Neural cell (in vitro differentiated cells): ENCODE measurements at regions not wholly inside any gene's neighbourhood (a gene's known extent, or its start where the extent isn't known, plus 50 kb on each side); places are given as distances from the start of the nearest gene placed in this dataset.

Experiments
- H2AFZ ChIP-seq: fragments of 200-600, 300-800 bp; sonication (generic), shearing (Covaris generic); 2 replicates; pipeline ENCODE4 v1.6.0; 2014; ENCODE audit warnings: low read depth, mild to moderate bottlenecking, antibody characterized with exemption, low read length, moderate library complexity
- H3F3A ChIP-seq: fragments of 200-600 bp; shearing (Covaris generic); 2 replicates; pipeline ENCODE4 v1.6.1; 2016; ENCODE audit warnings: mild to moderate bottlenecking, moderate library complexity, mixed read lengths, antibody characterized with exemption, low read length; ENCODE audit not compliant: insufficient read depth, poor library complexity, severe bottlenecking
- H3K27ac ChIP-seq: fragments of 200-600, 300-800 bp; sonication (generic), shearing (Covaris generic); 2 replicates; pipeline ENCODE4 v1.5.1; 2014; ENCODE audit warnings: mild to moderate bottlenecking, low read length, moderate library complexity
- H3K27me3 ChIP-seq: fragments of 300-800, 200-600 bp; sonication (generic), shearing (Covaris generic); 2 replicates; pipeline ENCODE4 v1.6.0; 2014; ENCODE audit warnings: mild to moderate bottlenecking, low read depth, low read length, moderate library complexity; ENCODE audit not compliant: insufficient read depth
- H3K36me3 ChIP-seq: fragments of 300-800, 200-600 bp; sonication (generic), shearing (Covaris generic); 2 replicates; pipeline ENCODE4 v1.5.1; 2014; ENCODE audit warnings: mild to moderate bottlenecking, antibody characterized with exemption, low read length, moderate library complexity; ENCODE audit not compliant: insufficient read depth
- H3K4me2 ChIP-seq: fragments of 300-800, 200-600 bp; sonication (generic), shearing (Covaris generic); 2 replicates; pipeline ENCODE4 v1.6.0; 2014; ENCODE audit warnings: mild to moderate bottlenecking, low read length
- H3K4me3 ChIP-seq: fragments of 300-800, 200-600 bp; sonication (generic), shearing (Covaris generic); 2 replicates; pipeline ENCODE4 v1.5.1; 2014; ENCODE audit warnings: mild to moderate bottlenecking, low read length, moderate library complexity
- H3K79me2 ChIP-seq: fragments of 200-600 bp; shearing (Covaris generic); replicated peaks from 2 replicates; pipeline ENCODE4 v1.6.0; 2014; ENCODE audit warnings: mild to moderate bottlenecking, low read length, moderate library complexity; ENCODE audit not compliant: insufficient read depth
- H3K9ac ChIP-seq: fragments of 300-800, 200-600 bp; sonication (generic), shearing (Covaris generic); 2 replicates; pipeline ENCODE4 v1.6.1; 2016; ENCODE audit warnings: mild to moderate bottlenecking, low read length, mixed read lengths
- H3K9me2 ChIP-seq: fragments of 200-600 bp; shearing (Covaris generic); 2 replicates; pipeline ENCODE4 v1.6.1; 2016; ENCODE audit warnings: mild to moderate bottlenecking, low read length, mixed read lengths; ENCODE audit not compliant: insufficient read depth
- H3K9me3 ChIP-seq: fragments of 200-600, 300-800 bp; sonication (generic), shearing (Covaris generic); 2 replicates; pipeline ENCODE4 v1.6.1; 2016; ENCODE audit warnings: mild to moderate bottlenecking, mixed run types, low read length, moderate library complexity, mixed read lengths
- H4K20me1 ChIP-seq: fragments of 200-600 bp; shearing (Covaris generic); 2 replicates; pipeline ENCODE4 v1.6.1; 2016; ENCODE audit warnings: mild to moderate bottlenecking, mixed run types; ENCODE audit not compliant: insufficient read depth
- CTCF ChIP-seq: fragments of 450-650 bp; IDR thresholded peaks from 2 replicates; pipeline ENCODE4 v1.5.1; 2014; ENCODE audit warnings: antibody characterized with exemption, mild to moderate bottlenecking, moderate library complexity; ENCODE audit not compliant: poor library complexity, severe bottlenecking
- EP300 ChIP-seq: fragments of 450-650 bp; conservative IDR thresholded peaks from 2 replicates; pipeline ENCODE4 v1.6.1; 2014; ENCODE audit warnings: antibody characterized with exemption, mild to moderate bottlenecking, moderate library complexity; ENCODE audit not compliant: poor library complexity, severe bottlenecking
- EZH2 ChIP-seq: fragments of 200-600, 300-800 bp; shearing (Covaris generic), sonication (generic); IDR thresholded peaks from 2 replicates; pipeline ENCODE4 v1.6.1; 2014; ENCODE audit warnings: antibody characterized with exemption, low read length, borderline replicate concordance, mild to moderate bottlenecking; ENCODE audit not compliant: insufficient read depth, poor library complexity, severe bottlenecking
- MXI1 ChIP-seq: fragments of 450-650 bp; conservative IDR thresholded peaks from 2 replicates; pipeline ENCODE4 v1.6.1; 2014; ENCODE audit warnings: antibody characterized with exemption, mild to moderate bottlenecking; ENCODE audit not compliant: poor library complexity, severe bottlenecking
- POLR2AphosphoS5 ChIP-seq: IDR thresholded peaks from 2 replicates; pipeline ENCODE4 v1.6.1; 2012
- RAD21 ChIP-seq: fragments of 450-650 bp; conservative IDR thresholded peaks from 2 replicates; pipeline ENCODE4 v1.6.1; 2014; ENCODE audit warnings: antibody characterized with exemption, mild to moderate bottlenecking, moderate library complexity
- REST ChIP-seq: IDR thresholded peaks from 2 replicates; pipeline ENCODE4 v1.6.1; 2012; ENCODE audit warnings: borderline replicate concordance
- SMC3 ChIP-seq: fragments of 450-650 bp; conservative IDR thresholded peaks from 2 replicates; pipeline ENCODE4 v1.6.1; 2014; ENCODE audit warnings: antibody characterized with exemption, mild to moderate bottlenecking, moderate library complexity; ENCODE audit not compliant: poor library complexity
- TAF1 ChIP-seq: IDR thresholded peaks from 2 replicates; pipeline ENCODE4 v1.6.1; 2012; ENCODE audit warnings: low read depth

GRCh38 chr10:75335191-75335590 is 66.4 kb downstream of the ZNF503 start:
- H2AFZ ChIP-seq, result no peak overlapping the region
- TF ChIP-seq TAF1 (no peak), EP300 (no peak)
- H3K9ac ChIP-seq, result no peak overlapping the region
- no peaks in the 10 kb centered on the region for H3K9me2 ChIP-seq
- H3K27me3 ChIP-seq, result no peaks in the 10 kb centered on the region
- H3K79me2 ChIP-seq, result no peaks in the 10 kb centered on the region
- no peak overlapping the region for H3K4me3 ChIP-seq
- H3K9me3 ChIP-seq, result no peaks in the 10 kb centered on the region
- H3K27ac ChIP-seq, result no peak overlapping the region
- no peak overlapping the region for H3K4me2 ChIP-seq
- no peaks in the 10 kb centered on the region for H3F3A ChIP-seq
- no peaks in the 10 kb centered on the region for H4K20me1 ChIP-seq
- H3K36me3 ChIP-seq, result no peaks in the 10 kb centered on the region

- Histone ChIP-seq H3K4me2 (no peak overlapping the region), H3K27me3 (no peaks in the 10 kb centered on the region), H3K27ac (no peak overlapping the region), H3F3A (no peaks in the 10 kb centered on the region), H3K9me3 (no peaks in the 10 kb centered on the region), H3K9ac (no peak overlapping the region), H3K79me2 (no peaks in the 10 kb centered on the region), H3K9me2 (no peaks in the 10 kb centered on the region), H3K4me3 (no peak overlapping the region), H4K20me1 (no peaks in the 10 kb centered on the region), H3K36me3 (no peaks in the 10 kb centered on the region), H2AFZ (no peak overlapping the region)
- TF ChIP-seq REST, result no peak
- no peak for TF ChIP-seq TAF1
- TF ChIP-seq RAD21, result no peak
- TF ChIP-seq SMC3, result no peak
- no peak for TF ChIP-seq MXI1
- no peak for TF ChIP-seq EP300
- TF ChIP-seq POLR2AphosphoS5, result no peak
- TF ChIP-seq EZH2, result no peak
- no peak for TF ChIP-seq CTCF
Measured at GRCh38 chr10:75334720-75335119, 66.8 kb downstream of the ZNF503 start.

- H3K9me3 ChIP-seq, result no peaks in the 10 kb centered on the region
- H2AFZ ChIP-seq, result no peak overlapping the region
- H3F3A ChIP-seq, result no peaks in the 10 kb centered on the region
- H4K20me1 ChIP-seq, result no peaks in the 10 kb centered on the region
- no peaks in the 10 kb centered on the region for H3K36me3 ChIP-seq
- H3K9ac ChIP-seq, result no peak overlapping the region
- H3K27ac ChIP-seq, result no peak overlapping the region
- no peaks in the 10 kb centered on the region for H3K27me3 ChIP-seq
- H3K9me2 ChIP-seq, result no peaks in the 10 kb centered on the region
- no peak for TF ChIP-seq REST
- no peak for TF ChIP-seq EZH2
- TF ChIP-seq EP300, result no peak
- TF ChIP-seq CTCF, result no peak
- TF ChIP-seq MXI1, result no peak
- no peak for TF ChIP-seq SMC3
- TF ChIP-seq TAF1, result no peak
- no peak for TF ChIP-seq POLR2AphosphoS5
- no peak overlapping the region for H3K4me2 ChIP-seq
- no peak overlapping the region for H3K4me3 ChIP-seq
- no peaks in the 10 kb centered on the region for H3K79me2 ChIP-seq
Measured at GRCh38 chr10:75332081-75332480, 69.5 kb downstream of the ZNF503 start.
